Activated CD4-positive, alpha-beta memory T cell treated with anti-CD3 and anti-CD28 coated beads, Interleukin-2, amount 10 ng/mL, durations not matched to agents 7 days and 5 days (primary cell): ENCODE measurements at regions not wholly inside any gene's neighbourhood (a gene's known extent, or its start where the extent isn't known, plus 50 kb on each side); places are given as distances from the start of the nearest gene placed in this dataset.

Experiments used
- CTCF ChIA-PET: fragments of 350-600 bp; sonication (Branson Sonifier 250); formaldehyde crosslinking; loops from one replicate; lab custom pipeline; 2021; ENCODE audit warnings: antibody characterized with exemption, inconsistent platforms; lab: Charles Lee
- POLR2A ChIA-PET: fragments of 350-600 bp; sonication (Branson Sonifier 250); formaldehyde crosslinking; loops from one replicate; lab custom pipeline; 2021; ENCODE audit warnings: antibody characterized with exemption; lab: Charles Lee
- DNase-seq: peaks from one replicate; pipeline ENCODE4 v3.0.0-alpha.2; 2020
- H3K27ac Mint-ChIP-seq: one replicate; pipeline ENCODE4 v1.8.0; 2021; ENCODE audit warnings: mild to moderate bottlenecking, mixed read lengths
- H3K27me3 Mint-ChIP-seq: one replicate; pipeline ENCODE4 v1.8.0; 2021; ENCODE audit warnings: mixed read lengths
- H3K36me3 Mint-ChIP-seq: one replicate; pipeline ENCODE4 v1.8.0; 2021; ENCODE audit warnings: low read depth, mixed read lengths
- H3K4me1 Mint-ChIP-seq: one replicate; pipeline ENCODE4 v1.8.0; 2021; ENCODE audit warnings: mixed read lengths
- H3K4me3 Mint-ChIP-seq: one replicate; pipeline ENCODE4 v1.8.0; 2021; ENCODE audit warnings: mild to moderate bottlenecking, mixed read lengths
- H3K9me3 Mint-ChIP-seq: one replicate; pipeline ENCODE4 v1.8.0; 2021; ENCODE audit warnings: mixed read lengths

DNA sequence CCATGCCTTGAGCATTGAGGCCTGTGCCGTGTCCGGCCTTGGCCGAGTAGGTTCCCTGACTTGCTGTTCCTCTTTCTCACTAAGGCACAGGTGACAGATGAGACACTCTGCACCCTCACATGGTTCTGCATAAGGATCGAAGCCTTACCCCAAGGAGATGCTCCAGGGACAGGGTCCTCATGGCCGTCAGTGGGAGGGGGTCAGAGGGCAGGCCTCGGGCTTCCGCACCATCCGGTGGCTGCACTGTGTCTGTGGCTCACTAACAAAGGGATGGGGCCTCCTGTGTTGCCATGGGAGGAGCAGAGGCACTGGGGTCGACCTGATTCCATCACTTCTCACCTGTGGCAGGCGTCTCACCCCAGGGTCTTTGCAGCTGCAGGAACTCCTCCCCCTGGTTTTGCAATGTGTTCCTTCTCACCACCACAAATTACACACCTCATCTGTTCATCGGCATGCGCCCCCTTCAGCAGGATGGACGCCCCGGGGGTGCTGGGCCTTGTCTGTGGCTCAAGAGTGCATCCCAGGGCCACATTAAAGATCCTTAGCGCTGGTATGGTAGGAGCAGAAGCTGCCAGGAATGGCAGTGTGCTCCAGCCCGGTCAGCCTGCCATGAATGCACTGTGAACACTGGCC is 113.3 kb upstream of the SOX1 start:
- CTCF ChIA-PET = no interaction called here
- POLR2A ChIA-PET = no interaction called here
- H3K27ac Mint-ChIP-seq = no peak overlapping the region
- H3K4me1 Mint-ChIP-seq = no peaks in the 10 kb centered on the region
- peaks cover 3% of the 10 kb centered on the region for H3K9me3 Mint-ChIP-seq
- no peaks in the 10 kb centered on the region for H3K36me3 Mint-ChIP-seq
- no peak for DNase-seq
- no peaks in the 10 kb centered on the region for H3K27me3 Mint-ChIP-seq
- no peak overlapping the region for H3K4me3 Mint-ChIP-seq

GRCh38 chr13:111954661-111955411 is 112.1 kb upstream of the SOX1 start:
- H3K36me3 Mint-ChIP-seq = no peaks in the 10 kb centered on the region
- peaks cover 3% of the 10 kb centered on the region for H3K9me3 Mint-ChIP-seq
- no peak overlapping the region for H3K27ac Mint-ChIP-seq
- H3K4me1 Mint-ChIP-seq = no peaks in the 10 kb centered on the region
- no peak overlapping the region for H3K4me3 Mint-ChIP-seq
- DNase-seq = no peak
- POLR2A ChIA-PET = no interaction called here
- CTCF ChIA-PET = no interaction called here
- H3K27me3 Mint-ChIP-seq = no peaks in the 10 kb centered on the region

- Mint-ChIP-seq H3K36me3 (no peaks in the 10 kb centered on the region), H3K4me1 (no peaks in the 10 kb centered on the region), H3K9me3 (peaks cover 3% of the 10 kb centered on the region), H3K27me3 (no peaks in the 10 kb centered on the region), H3K4me3 (no peak overlapping the region), H3K27ac (no peak overlapping the region)
- ChIA-PET CTCF (no interaction called here), POLR2A (no interaction called here)
- no peak for DNase-seq
These were observed 111.4 kb upstream of the SOX1 start for GRCh38 chr13:111955412-111956065.

DNA sequence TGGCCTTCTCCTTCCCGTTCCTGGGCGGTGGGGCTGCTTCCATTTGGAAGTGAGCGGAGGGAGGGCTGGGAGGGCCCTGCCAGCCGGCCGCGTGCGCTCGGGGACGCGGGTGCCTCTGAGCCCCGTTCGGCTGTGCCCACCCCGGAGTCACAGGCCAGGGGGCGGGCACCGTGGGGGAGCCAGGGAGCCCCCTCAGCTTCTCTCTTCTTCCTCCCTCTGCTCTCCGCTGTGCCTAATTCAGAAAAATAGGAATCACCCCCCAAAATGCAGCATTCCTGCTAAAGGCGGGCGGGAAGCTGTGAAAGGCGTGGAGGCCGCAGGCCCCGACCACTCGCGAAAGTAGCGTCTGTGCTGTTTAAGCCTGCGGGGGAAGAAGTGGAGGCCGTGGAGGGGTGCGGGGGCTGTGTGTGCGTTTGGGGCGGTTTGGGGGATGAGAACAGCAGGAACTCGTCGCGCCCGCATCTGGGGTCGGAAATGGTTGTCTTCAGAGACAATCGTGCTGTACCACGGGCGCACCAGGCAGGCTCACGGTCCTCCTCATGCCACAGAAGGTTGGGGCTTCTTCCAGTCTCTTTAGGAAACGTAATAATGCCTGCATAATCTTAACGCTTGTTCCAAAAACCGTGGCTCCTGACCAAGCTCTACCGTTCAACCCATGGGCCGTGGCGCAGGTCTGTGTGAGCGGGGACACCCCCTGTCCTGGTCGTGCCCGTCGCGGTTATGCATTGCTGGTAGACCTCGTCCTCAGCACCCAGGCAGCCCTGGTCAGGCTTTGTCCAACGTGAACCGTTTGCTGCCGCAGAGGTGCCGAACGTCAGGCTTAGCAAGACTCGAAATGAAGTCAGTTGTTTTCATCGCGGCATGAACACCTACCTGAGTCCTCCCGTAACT is 110.4 kb upstream of the SOX1 start:
- POLR2A ChIA-PET = no interaction called here
- H3K27ac Mint-ChIP-seq = no peak overlapping the region
- H3K4me3 Mint-ChIP-seq = no peak overlapping the region
- DNase-seq = peak; percentile 11
- no peaks in the 10 kb centered on the region for H3K27me3 Mint-ChIP-seq
- H3K9me3 Mint-ChIP-seq = peaks cover 3% of the 10 kb centered on the region
- H3K4me1 Mint-ChIP-seq = no peaks in the 10 kb centered on the region
- no peaks in the 10 kb centered on the region for H3K36me3 Mint-ChIP-seq
- CTCF ChIA-PET = no interaction called here

GRCh38 chr13:111957913-111958450 is 109.0 kb upstream of the SOX1 start:
- no peaks in the 10 kb centered on the region for H3K36me3 Mint-ChIP-seq
- ChIA-PET POLR2A (no interaction called here), CTCF (no interaction called here)
- H3K4me3 Mint-ChIP-seq = no peak overlapping the region
- peaks cover 3% of the 10 kb centered on the region for H3K9me3 Mint-ChIP-seq
- no peak for DNase-seq
- no peaks in the 10 kb centered on the region for H3K4me1 Mint-ChIP-seq
- H3K27me3 Mint-ChIP-seq = no peaks in the 10 kb centered on the region
- H3K27ac Mint-ChIP-seq = no peak overlapping the region

DNA sequence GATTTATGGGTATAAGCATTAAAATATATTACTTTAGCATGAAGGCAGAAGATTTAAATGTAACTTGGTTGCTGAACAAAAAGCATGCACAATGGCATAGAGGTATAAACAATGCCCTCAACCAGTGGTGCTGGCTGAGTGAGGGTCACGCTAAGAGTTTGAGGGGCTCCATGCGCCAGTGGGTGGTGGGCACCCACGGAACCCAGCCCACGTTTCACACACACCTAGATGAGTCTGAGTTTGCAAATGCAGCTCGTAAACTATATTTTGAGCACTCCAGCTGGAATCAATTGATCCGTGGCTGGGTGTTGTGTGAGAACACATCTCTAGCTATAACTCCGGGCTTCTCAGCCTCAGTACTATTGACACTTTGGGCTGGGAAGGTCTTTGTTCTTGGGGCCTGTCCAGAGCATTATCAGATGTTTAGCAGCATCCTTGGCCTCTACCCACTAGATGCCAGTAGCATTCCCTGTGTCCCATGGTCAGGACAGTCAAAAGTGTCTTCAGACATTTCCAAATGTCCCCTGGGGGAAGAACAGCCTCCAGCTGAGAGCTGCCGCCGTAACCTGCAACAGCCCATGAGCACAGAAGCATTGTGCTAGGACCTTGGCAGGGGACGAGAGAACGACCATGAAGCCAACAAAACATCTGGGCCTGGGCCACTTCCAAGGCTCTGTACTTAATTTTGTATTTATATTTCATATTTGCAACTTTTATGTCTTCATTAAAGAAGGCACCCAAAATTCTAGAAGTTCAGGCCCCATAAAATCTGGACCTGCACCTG is 108.1 kb upstream of the SOX1 start:
- Mint-ChIP-seq H3K27me3 (no peaks in the 10 kb centered on the region), H3K4me1 (no peaks in the 10 kb centered on the region), H3K36me3 (no peaks in the 10 kb centered on the region), H3K27ac (no peak overlapping the region), H3K4me3 (no peak overlapping the region), H3K9me3 (peaks cover 3% of the 10 kb centered on the region)
- ChIA-PET CTCF (no interaction called here), POLR2A (no interaction called here)
- no peak for DNase-seq

- Mint-ChIP-seq H3K9me3 (no peaks in the 10 kb centered on the region), H3K4me1 (no peaks in the 10 kb centered on the region), H3K4me3 (no peak overlapping the region), H3K27ac (no peak overlapping the region), H3K36me3 (no peaks in the 10 kb centered on the region), H3K27me3 (no peaks in the 10 kb centered on the region)
- DNase-seq = no peak
- ChIA-PET POLR2A (no interaction called here), CTCF (no interaction called here)
These were observed 106.7 kb upstream of the SOX1 start for GRCh38 chr13:111960152-111960772.

GRCh38 chr13:111961236-111961635 is 105.7 kb upstream of the SOX1 start:
- CTCF ChIA-PET = no interaction called here
- H3K9me3 Mint-ChIP-seq = no peaks in the 10 kb centered on the region
- no peak overlapping the region for H3K27ac Mint-ChIP-seq
- POLR2A ChIA-PET = no interaction called here
- no peaks in the 10 kb centered on the region for H3K36me3 Mint-ChIP-seq
- no peaks in the 10 kb centered on the region for H3K4me1 Mint-ChIP-seq
- no peaks in the 10 kb centered on the region for H3K27me3 Mint-ChIP-seq
- no peak overlapping the region for H3K4me3 Mint-ChIP-seq
- DNase-seq = no peak

- ChIA-PET CTCF (no interaction called here), POLR2A (no interaction called here)
- H3K36me3 Mint-ChIP-seq = no peaks in the 10 kb centered on the region
- no peak for DNase-seq
- H3K27ac Mint-ChIP-seq = no peak overlapping the region
- no peak overlapping the region for H3K4me3 Mint-ChIP-seq
- no peaks in the 10 kb centered on the region for H3K9me3 Mint-ChIP-seq
- H3K27me3 Mint-ChIP-seq = no peaks in the 10 kb centered on the region
- H3K4me1 Mint-ChIP-seq = no peaks in the 10 kb centered on the region
These were observed 105.2 kb upstream of the SOX1 start for GRCh38 chr13:111961651-111962192.

DNA sequence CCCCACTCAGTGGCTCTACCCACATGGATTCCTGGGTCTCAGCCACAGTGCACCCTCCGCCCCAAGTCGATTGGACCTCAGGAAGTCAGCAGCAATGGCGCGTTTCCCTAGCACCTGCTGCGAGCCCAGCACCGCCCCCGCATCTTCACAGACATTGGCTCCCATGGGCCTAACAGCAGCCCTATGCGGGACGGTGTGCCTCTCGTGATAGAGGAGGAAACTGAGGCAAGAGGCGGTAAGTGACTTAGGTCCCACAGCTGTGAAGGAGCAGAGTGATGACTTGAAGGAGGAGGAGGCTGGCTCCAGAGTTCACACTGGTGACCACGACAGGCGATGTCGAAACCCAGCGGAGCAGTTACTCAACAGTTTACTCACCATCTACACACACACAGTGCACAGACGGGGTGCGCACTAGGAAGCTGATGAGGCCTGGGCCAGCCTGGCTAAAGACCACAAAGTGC is 104.5 kb upstream of the SOX1 start:
- no peaks in the 10 kb centered on the region for H3K36me3 Mint-ChIP-seq
- H3K4me1 Mint-ChIP-seq = no peaks in the 10 kb centered on the region
- H3K27ac Mint-ChIP-seq = no peak overlapping the region
- POLR2A ChIA-PET = no interaction called here
- CTCF ChIA-PET = no interaction called here
- no peaks in the 10 kb centered on the region for H3K27me3 Mint-ChIP-seq
- H3K9me3 Mint-ChIP-seq = no peaks in the 10 kb centered on the region
- H3K4me3 Mint-ChIP-seq = no peak overlapping the region
- no peak for DNase-seq

GRCh38 chr13:111963031-111963430 is 103.9 kb upstream of the SOX1 start:
- ChIA-PET CTCF (no interaction called here), POLR2A (no interaction called here)
- DNase-seq = no peak
- Mint-ChIP-seq H3K9me3 (no peaks in the 10 kb centered on the region), H3K36me3 (no peaks in the 10 kb centered on the region), H3K4me3 (no peak overlapping the region), H3K27me3 (no peaks in the 10 kb centered on the region), H3K4me1 (no peaks in the 10 kb centered on the region), H3K27ac (no peak overlapping the region)
